Bronchial epithelial cell (primary cell): ENCODE measurements at regions not wholly inside any gene's neighbourhood (a gene's known extent, or its start where the extent isn't known, plus 50 kb on each side); places are given as distances from the start of the nearest gene placed in this dataset.
"Not testable (repeated sequence)": the region's sequence is repeated elsewhere in the genome, so short reads cannot be mapped to it uniquely, and the experiment has no call there.

Experiments
- DNase-seq: peaks from one replicate; pipeline ENCODE4 v3.0.0-alpha.2; 2010; ENCODE audit warnings: low read depth
- FAIRE-seq: peaks from 2 replicates; lab custom pipeline; 2011; peaks lifted over from hg19 to GRCh38; lab: Jason Lieb, UNC
- H3K27me3 ChIP-seq: 2 replicates; pipeline ENCODE4 v1.5.1; 2011; ENCODE audit warnings: low read length; ENCODE audit not compliant: control insufficient read depth, insufficient read depth
- H3K36me3 ChIP-seq: 2 replicates; pipeline ENCODE4 v1.5.1; 2011; ENCODE audit warnings: low read length; ENCODE audit not compliant: control insufficient read depth, insufficient read depth
- H3K4me3 ChIP-seq: 2 replicates; pipeline ENCODE4 v1.5.1; 2011; ENCODE audit warnings: mild to moderate bottlenecking, low read depth, low read length, control low read depth
- TF ChIP-seq, protein P1 (sequence below): IDR thresholded peaks from 2 replicates; pipeline ENCODE4 v1.5.1; 2011; ENCODE audit warnings: mild to moderate bottlenecking, moderate library complexity, low read length, control low read depth, inconsistent platforms; ENCODE audit not compliant: insufficient read depth, severe bottlenecking

DNA sequence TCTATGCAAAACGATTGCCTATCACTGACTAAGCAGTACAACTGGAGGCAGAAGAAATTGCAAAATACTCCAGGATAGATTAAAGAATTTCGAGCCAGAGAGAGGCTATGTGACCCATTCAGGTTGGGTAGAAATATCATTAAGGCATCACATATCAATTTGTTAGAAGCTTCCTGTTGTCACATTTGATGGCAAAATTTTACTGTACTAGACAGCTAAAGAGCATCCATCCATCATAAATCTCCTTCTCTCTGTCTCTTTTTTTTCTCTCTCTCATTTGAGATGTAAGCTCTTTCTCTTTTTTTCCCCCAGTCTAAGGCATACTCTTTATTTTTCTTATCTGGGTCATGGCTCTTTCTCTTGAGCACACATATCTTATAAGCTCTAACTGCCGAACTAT lies 155.7 kb downstream of the EVA1A start:
- H3K4me3 ChIP-seq, result no peak overlapping the region
- no peaks in the 10 kb centered on the region for H3K36me3 ChIP-seq
- TF ChIP-seq, protein P1, sequence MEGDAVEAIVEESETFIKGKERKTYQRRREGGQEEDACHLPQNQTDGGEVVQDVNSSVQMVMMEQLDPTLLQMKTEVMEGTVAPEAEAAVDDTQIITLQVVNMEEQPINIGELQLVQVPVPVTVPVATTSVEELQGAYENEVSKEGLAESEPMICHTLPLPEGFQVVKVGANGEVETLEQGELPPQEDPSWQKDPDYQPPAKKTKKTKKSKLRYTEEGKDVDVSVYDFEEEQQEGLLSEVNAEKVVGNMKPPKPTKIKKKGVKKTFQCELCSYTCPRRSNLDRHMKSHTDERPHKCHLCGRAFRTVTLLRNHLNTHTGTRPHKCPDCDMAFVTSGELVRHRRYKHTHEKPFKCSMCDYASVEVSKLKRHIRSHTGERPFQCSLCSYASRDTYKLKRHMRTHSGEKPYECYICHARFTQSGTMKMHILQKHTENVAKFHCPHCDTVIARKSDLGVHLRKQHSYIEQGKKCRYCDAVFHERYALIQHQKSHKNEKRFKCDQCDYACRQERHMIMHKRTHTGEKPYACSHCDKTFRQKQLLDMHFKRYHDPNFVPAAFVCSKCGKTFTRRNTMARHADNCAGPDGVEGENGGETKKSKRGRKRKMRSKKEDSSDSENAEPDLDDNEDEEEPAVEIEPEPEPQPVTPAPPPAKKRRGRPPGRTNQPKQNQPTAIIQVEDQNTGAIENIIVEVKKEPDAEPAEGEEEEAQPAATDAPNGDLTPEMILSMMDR, result no peak
- no peaks in the 10 kb centered on the region for H3K27me3 ChIP-seq
- DNase-seq (no peak), FAIRE-seq (no peak)

DNA sequence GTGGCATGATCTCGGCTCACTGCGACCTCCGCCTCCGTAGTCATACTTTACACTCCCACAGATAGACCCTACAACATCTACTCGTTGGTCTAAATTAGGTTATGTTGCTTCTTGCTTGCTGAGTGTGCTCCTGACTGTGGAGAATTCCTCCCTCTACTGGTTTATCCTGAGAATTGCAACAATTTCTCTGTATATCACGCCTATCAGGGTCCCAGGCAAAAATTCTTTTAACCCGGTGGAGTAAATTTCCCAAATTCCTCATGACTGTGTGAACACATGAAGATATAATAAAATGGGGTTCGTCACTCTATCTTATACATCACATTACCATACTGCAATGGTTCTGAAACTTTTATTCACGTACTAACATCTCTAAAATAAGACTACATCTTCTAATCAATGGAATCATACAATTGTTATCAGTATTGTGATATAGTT lies 156.7 kb downstream of the EVA1A start:
- TF ChIP-seq, protein P1, result peak; percentile 68
- Histone ChIP-seq H3K36me3 (no peaks in the 10 kb centered on the region), H3K27me3 (no peaks in the 10 kb centered on the region), H3K4me3 (no peak overlapping the region)
- DNase-seq, result peak; percentile 62
- FAIRE-seq, result no peak

DNA sequence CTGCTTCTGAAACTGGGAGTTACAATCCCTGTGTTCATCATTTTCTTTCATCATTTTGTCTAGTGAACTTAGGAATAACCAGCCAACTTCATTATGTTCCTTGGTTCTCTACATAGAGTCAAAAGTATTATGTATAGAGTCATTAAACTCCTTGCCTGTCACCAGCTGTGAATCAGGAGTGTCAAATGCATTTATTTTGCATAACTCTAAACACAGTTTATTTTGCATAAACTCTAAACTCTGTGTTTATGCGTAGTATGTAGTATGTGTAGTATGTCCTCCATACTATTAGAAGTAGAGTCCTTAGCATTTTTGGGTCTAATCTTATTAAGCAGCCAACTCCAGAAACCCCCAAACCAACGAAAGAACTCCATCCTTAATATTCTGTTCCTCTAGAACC lies 164.4 kb downstream of the EVA1A start:
- no peak overlapping the region for H3K4me3 ChIP-seq

DNA sequence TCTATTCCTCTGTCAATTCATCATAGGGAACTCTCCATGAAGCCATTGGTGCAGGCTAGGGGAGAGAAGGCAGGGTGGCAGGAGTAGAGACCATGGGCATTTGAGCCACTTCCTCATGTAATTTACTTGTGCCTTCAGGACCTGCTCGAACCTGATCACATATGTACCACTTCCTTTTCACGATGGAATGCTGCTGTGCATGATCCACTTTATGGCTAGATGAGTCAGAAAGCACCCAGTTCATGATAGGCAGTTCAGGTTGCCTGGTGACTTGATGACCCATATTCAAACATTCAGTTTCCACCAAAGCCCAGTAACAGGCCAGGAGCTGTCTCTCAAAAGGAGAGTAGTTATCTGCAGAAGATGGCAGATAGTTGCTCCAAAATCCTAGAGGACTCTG lies 166.0 kb downstream of the EVA1A start:
- not testable (repeated sequence) for H3K4me3 ChIP-seq, H3K27me3 ChIP-seq, H3K36me3 ChIP-seq
- peak; percentile 83 for FAIRE-seq
- peak; percentile 93 for DNase-seq

More for the DNA sequence above, 164.4 kb downstream of the EVA1A start:
- FAIRE-seq, result no peak
- no peaks in the 10 kb centered on the region for H3K36me3 ChIP-seq
- H3K27me3 ChIP-seq, result no peaks in the 10 kb centered on the region
- no peak for DNase-seq
- TF ChIP-seq, protein P1, result no peak

DNA sequence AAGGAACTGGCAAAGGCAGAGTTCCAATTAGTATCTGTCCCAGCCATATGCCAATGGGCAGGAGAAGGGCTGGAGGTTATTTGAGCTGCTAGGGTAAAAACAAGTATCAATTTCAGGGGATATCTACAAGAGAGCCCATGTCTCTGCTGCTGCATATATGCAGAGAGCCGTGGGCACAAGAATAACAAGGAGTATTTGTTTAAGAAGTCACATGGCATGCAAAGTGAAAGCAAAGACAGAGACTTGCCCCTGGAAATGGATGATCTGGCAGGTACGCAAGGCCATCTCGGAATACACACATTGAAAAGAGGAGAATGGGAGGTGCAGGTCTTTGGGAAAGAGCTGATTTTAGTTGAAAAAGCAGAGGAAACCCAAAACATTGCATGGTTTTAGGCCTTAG lies 170.6 kb downstream of the EVA1A start:
- FAIRE-seq (no peak), DNase-seq (no peak)
- Histone ChIP-seq H3K36me3 (no peaks in the 10 kb centered on the region), H3K27me3 (no peaks in the 10 kb centered on the region), H3K4me3 (no peak overlapping the region)
- TF ChIP-seq, protein P1, result no peak

DNA sequence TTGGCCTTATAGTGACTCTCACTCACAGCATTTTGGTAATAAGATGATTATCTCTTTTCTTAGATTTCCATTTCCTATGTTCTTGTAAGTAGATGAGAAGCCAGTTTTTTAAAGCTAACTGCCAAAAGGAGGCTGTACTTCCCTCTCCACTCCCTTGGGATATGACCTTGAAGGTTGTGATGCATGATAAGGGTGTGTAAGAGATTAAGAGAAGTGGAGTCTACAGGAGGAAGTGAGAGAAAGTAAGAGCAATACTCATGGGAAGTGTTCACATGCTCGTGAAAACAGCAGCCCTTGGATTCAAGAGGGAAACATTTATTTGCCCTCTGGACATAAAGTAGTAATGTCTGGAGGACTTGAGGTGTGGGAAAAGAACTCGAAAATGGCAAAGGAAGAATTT lies 171.5 kb downstream of the EVA1A start:
- FAIRE-seq (no peak), DNase-seq (no peak)
- TF ChIP-seq, protein P1, result no peak

More for the DNA sequence above, 171.5 kb downstream of the EVA1A start:
- Histone ChIP-seq H3K27me3 (no peaks in the 10 kb centered on the region), H3K4me3 (no peak overlapping the region), H3K36me3 (no peaks in the 10 kb centered on the region)
